HG03139 (cell line): ENCODE measurements at regions not wholly inside any gene's neighbourhood (a gene's known extent, or its start where the extent isn't known, plus 50 kb on each side); places are given as distances from the start of the nearest gene placed in this dataset.

ENCODE experiments used
- ATAC-seq: cut with Tn5 transposase; IDR thresholded peaks from one replicate; pipeline ENCODE4 v1.9.1; 2021; ENCODE audit not compliant: unreplicated experiment

DNA sequence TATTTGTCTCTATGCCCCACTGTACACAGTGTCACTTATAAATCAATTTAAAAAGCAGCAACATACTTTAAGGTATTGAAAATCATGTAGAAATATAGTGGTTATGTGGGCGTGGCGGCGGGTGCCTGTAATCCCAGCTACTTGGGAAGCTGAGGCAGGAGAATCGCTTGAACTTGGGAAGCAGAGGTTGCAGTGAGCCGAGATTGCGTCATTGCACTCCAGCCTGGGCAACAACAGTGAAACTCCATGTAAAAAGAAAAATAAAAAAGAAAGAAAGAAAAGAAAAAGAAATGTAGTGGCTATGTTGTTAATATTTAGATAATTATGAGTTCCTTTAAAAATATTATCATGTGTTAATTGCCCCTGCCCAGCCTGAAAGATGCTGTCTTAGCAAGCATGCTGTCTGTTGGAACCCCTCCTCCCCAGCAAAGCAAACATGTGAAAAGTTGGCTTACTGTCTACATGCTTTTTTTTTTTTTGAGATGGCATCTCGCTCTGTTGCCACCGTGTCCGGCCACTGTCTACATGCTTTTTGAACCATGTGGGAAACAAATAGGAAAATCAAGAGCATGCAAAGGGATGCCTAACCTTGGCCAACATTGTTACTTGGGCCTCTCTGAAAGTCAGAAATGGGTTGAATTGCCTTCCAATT is 151.4 kb upstream of the TSHZ2 start:
- no peak for ATAC-seq

- no peak for ATAC-seq
Observed at GRCh38 chr20:52818491-52818890, 153.7 kb upstream of the TSHZ2 start.

DNA sequence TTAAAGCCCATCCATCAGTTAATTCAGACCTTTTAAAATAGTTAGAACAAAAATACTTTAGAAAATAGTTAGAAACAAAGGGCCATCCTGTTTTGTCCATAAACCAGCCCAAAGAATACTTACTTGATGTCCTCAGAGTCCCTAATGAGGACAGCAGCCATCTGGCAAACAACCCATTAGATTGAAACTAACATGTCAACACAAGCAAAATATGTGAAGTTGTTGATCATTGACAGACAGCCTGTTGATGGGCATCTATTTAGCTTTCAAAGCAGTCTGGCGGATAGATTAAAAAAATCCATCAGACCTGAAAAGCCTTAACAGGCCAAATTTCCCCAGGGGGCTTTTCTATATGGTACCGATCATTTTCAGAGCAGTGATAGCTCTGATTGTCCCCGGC is 154.2 kb upstream of the TSHZ2 start:
- ATAC-seq: no peak

- no peak for ATAC-seq
Observed at GRCh38 chr20:52817511-52817910, 154.6 kb upstream of the TSHZ2 start.

GRCh38 chr20:52814371-52814770 is 157.8 kb upstream of the TSHZ2 start:
- ATAC-seq: no peak

- no peak for ATAC-seq
Observed at GRCh38 chr20:52812231-52812847, 159.8 kb upstream of the TSHZ2 start.

GRCh38 chr20:52809003-52809402 is 163.2 kb upstream of the TSHZ2 start:
- no peak for ATAC-seq

GRCh38 chr20:52806918-52807317 is 165.2 kb upstream of the TSHZ2 start:
- ATAC-seq: no peak

DNA sequence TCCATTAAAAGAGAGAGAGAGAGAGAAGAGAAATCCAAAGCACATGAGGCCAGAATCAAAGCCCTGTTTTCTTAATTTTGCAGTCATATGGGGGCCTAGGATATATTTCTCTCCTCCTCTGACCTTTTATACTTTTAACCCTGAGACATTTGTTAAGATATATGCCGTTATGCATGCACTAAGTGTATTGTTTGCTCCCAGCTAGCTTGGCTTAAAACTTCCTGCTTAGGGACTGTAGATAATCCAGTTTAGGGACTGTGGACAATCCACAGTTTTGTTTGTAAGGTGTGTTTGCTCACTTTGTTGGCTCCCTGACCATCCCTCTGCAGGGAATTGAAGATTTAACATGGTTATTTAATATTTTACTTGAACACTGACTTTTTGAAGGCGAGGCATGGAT is 166.3 kb upstream of the TSHZ2 start:
- no peak for ATAC-seq

DNA sequence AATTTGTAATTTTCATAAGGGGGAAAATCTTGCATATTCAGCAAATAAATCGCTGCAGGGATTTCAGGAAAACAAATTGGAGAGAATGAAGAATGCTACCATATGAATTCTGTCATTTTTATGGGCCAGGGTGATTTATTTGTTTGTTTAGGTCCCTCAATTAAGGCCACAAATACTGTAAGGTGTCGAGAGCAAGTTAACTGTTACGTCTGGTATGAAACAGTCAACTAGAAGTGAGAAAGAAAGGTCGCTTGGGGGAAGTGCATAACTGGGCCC is 166.9 kb upstream of the TSHZ2 start:
- no peak for ATAC-seq

DNA sequence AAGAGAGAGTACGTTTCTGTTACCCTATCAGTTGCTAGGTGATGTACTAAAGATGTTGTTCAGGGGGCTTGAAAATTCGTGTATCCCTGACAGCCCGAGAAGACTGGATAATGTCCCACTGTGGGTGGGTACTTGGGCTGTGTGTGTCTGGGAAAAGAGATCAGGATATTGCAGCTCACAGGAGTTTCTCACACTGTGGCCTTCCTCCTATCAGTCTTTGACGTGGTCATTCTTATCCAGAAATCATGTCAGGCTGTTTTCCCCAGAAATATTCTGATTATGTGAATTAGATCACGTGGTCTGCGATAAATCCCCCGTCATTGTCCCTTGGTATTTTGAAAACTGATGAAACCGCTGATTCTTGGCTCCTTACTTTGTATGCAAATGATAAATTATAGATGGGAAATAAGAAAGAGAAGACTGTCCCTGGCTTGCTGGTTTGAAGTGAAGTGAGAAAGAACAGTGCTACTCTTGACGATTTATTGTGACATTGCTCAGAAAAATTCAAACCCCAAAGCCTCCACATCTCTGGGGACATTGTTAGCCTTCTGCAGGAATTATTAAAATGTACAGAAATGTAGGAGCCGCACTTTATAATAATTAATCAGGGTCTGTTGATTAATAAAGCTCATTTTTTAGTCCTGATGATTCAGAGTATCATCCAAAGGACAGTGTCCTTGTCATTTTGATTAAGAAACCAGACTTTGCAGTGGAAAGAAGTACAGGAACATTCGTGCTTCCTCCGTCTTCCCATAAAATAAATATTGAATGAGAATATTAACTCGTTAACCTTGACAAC is 167.5 kb upstream of the TSHZ2 start:
- no peak for ATAC-seq

- no peak for ATAC-seq
Observed at GRCh38 chr20:52801628-52802006, 170.5 kb upstream of the TSHZ2 start.

DNA sequence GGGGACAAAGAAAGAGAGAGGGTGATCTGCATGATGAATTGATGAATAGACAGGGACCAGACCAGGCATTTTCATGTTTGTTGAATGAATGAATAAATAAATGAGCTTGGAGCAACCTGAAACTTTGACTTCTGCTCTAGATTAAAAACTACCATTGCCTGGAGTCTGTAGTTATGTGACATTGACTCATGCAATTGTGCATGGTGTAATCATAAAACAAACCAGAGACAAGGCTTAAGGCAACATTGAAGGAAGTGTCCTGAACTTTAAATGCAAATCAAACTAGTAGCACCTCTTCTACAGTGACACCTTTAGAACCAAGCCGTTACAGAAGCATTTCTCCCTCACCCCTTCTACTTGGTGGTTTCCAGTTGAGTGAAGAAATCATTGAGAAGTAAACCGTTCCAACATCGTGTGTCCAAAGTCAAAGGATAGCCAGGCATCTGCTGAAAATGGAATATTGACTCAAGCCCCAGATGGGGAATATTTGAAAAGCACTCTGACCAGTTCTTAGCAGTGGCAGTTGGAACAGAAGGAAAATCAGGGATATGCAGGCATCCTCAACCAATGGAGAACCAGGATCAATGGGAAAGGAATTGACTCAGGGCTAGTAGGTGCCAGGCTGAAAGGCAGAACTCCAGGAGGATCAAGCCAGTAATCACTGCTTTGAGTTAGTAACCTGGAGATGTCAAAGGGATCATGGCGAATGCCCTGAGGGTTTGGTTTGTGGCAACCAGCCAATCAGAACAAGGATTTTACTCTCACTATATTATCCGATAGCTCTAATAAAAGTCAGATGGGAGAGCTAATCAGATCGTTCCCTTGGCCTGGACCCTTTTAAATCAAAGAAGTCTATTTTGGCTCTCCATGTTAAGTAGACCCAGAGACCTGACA is 171.2 kb upstream of the TSHZ2 start:
- no peak for ATAC-seq

DNA sequence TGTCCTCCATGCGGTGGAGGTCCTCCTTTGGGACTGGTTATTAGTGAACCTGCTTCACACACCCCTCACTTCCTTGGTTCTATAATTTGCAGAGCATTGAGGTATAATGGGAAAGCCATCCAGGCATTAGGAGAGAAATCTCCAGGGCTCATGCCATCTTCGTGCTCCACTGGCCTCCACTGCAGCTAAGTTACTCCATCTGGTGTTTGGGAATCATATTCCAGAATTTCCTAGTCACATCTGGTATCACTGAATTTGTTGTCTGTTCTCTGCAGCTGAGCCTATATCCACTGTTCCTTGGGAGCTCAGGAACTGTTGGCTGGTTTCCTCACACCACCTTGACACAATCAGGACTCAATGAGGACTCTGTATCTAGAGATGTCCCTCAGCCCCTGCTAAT is 173.0 kb upstream of the TSHZ2 start:
- ATAC-seq: no peak

DNA sequence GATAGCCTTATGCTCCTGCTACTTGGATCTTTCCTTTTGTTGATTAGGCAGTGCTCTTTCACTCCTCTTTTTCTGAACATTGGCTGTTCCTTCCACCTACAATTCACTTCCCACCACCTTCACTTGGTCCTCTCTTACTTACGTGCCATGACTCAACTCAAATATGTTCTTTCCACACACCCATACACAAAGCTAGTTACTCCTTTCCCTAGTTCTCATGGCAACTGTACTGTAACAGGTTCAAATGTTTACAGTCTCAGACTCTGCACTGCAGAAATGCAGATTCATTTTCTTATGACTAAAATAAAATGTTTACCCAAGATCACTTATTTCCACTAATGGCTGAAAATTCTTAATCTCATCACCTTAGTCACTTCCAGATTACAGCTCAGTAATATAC is 174.0 kb upstream of the TSHZ2 start:
- ATAC-seq: no peak

- no peak for ATAC-seq
Observed at GRCh38 chr20:52794853-52795252, 177.3 kb upstream of the TSHZ2 start.

DNA sequence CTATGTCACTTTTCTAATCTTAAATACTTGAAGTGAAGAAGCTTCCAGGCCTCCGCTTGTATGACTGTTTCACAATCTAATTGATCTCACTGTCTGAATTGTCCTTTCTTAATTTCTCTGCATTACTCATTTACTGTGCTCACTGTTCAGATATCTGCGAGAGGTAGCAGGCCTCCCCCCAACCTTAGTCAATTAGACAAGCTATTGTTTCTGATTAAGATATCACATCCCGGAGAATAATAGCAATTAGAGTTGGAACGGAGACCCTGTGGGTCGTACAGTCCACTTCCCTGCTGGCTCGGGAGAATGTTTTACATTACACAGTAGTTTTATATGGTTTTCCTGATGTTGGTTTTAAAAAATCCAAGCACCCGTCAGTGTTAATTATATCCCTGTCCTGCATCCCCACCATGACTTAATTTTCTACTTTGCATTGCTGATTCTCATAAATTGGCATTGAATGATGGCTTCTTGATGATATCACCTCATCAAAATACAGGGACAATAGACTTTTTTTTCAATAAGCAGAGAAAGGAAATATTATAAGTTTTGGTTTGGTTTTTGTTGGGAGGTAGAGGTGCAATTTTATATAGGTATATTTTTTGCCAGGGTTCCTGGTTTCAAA is 178.7 kb upstream of the TSHZ2 start:
- ATAC-seq: no peak

GRCh38 chr20:52791091-52791490 is 181.1 kb upstream of the TSHZ2 start:
- no peak for ATAC-seq

DNA sequence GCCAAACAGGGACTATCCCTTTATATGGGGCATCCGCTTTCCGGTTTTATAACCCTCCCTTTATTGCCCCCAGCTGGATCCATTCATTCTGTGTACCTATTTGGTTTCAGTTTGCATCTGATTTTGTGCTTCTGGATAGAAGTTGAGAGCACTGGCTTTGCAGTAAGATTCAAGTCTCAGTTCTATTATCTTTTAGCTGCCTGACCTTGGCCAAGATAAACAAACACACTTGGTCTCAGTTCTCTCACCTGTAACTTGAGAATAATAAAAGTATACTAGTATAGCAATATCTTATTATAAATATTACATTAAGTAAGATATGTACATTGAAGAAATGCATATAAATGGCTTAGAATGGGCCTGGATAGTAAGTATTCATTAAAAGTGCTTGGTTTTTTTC is 182.4 kb upstream of the TSHZ2 start:
- ATAC-seq: no peak

- no peak for ATAC-seq
Observed at GRCh38 chr20:52787962-52788361, 184.2 kb upstream of the TSHZ2 start.

DNA sequence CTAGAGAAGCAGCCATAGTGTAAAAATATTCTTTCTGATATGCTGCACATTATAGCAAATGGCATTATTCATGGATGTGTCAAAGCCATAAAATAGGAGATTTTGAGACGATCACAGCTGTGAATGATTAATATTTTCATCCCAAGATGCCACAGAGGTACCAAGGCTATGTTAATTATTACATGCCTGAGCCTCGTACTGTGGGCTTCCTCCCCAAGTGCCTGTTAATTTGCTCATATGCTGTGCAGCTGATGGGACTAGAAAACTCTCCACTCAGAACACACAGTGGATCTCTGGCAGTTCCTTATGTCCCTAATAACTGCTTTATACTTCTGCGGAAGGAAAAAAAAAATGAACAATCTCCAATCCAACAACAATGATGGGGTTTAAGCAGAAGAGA is 184.9 kb upstream of the TSHZ2 start:
- ATAC-seq: no peak
